ENCODE measurements at regions not wholly inside any gene's neighbourhood (a gene's known extent, or its start where the extent isn't known, plus 50 kb on each side); places are given as distances from the start of the nearest gene placed in this dataset.

GRCh38 chr14:98858158-98858557, 413.8 kb downstream of the BCL11B start:
- TF ChIP-seq, protein P1, sequence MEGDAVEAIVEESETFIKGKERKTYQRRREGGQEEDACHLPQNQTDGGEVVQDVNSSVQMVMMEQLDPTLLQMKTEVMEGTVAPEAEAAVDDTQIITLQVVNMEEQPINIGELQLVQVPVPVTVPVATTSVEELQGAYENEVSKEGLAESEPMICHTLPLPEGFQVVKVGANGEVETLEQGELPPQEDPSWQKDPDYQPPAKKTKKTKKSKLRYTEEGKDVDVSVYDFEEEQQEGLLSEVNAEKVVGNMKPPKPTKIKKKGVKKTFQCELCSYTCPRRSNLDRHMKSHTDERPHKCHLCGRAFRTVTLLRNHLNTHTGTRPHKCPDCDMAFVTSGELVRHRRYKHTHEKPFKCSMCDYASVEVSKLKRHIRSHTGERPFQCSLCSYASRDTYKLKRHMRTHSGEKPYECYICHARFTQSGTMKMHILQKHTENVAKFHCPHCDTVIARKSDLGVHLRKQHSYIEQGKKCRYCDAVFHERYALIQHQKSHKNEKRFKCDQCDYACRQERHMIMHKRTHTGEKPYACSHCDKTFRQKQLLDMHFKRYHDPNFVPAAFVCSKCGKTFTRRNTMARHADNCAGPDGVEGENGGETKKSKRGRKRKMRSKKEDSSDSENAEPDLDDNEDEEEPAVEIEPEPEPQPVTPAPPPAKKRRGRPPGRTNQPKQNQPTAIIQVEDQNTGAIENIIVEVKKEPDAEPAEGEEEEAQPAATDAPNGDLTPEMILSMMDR (IDR thresholded peaks at IDR 0.05) = no peak
- Histone ChIP-seq H3K9me3 (no peaks in the 10 kb centered on the region), H3K4me1 (ENCODE audit: control insufficient read depth in 1 of 2, low read depth in 2 of 2) (no peaks in the 10 kb centered on the region), H3K36me3 (no peaks in the 10 kb centered on the region), H3K27ac (no peak overlapping the region), H3K4me3 (no peak overlapping the region), H3K27me3 (replicated peaks; ENCODE audit: insufficient read depth) (no peaks in the 10 kb centered on the region)
- DNase-seq (ENCODE audit: low spot score) (no peak), ATAC-seq (ENCODE audit: insufficient number of reproducible peaks, low FRiP score, low read depth) (no peak)

GRCh38 chr14:98858561-98858960, 413.4 kb downstream of the BCL11B start:
- ATAC-seq (ENCODE audit: insufficient number of reproducible peaks, low FRiP score, low read depth) (no peak), DNase-seq (ENCODE audit: low spot score) (no peak)
- Histone ChIP-seq H3K27ac (no peak overlapping the region), H3K4me3 (no peak overlapping the region), H3K9me3 (no peaks in the 10 kb centered on the region), H3K27me3 (replicated peaks; ENCODE audit: insufficient read depth) (no peaks in the 10 kb centered on the region), H3K36me3 (no peaks in the 10 kb centered on the region), H3K4me1 (ENCODE audit: control insufficient read depth in 1 of 2, low read depth in 2 of 2) (no peaks in the 10 kb centered on the region)
- TF ChIP-seq, protein P1 (IDR thresholded peaks at IDR 0.05) = no peak

DNA sequence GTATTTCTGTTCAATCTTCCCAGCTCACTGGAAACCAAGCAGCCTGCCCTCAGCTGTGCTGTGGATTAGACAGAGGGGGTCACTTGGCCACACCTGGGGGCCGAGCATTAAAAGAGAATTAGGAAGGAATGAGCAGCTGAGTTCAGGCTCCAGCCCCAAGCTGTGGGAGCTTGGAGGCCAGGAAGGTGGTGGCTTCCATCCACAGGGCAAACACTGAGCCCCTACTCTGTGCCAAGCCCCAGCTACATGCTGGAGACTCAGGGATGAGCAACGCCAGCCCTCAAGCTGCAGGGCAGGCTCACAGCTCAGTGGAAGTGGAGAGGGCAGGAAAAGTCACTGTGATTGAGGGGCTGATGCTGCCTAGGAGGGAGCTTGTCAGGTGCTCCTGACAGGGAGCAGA, 412.7 kb downstream of the BCL11B start:
- TF ChIP-seq, protein P1 (IDR thresholded peaks at IDR 0.05) = no peak
- Histone ChIP-seq H3K4me3 (no peak overlapping the region), H3K9me3 (no peaks in the 10 kb centered on the region), H3K36me3 (no peaks in the 10 kb centered on the region), H3K27me3 (replicated peaks; ENCODE audit: insufficient read depth) (no peaks in the 10 kb centered on the region), H3K27ac (no peak overlapping the region), H3K4me1 (ENCODE audit: control insufficient read depth in 1 of 2, low read depth in 2 of 2) (no peaks in the 10 kb centered on the region)
- DNase-seq (ENCODE audit: low spot score) = no peak
- no peak for ATAC-seq (ENCODE audit: insufficient number of reproducible peaks, low FRiP score, low read depth)

DNA sequence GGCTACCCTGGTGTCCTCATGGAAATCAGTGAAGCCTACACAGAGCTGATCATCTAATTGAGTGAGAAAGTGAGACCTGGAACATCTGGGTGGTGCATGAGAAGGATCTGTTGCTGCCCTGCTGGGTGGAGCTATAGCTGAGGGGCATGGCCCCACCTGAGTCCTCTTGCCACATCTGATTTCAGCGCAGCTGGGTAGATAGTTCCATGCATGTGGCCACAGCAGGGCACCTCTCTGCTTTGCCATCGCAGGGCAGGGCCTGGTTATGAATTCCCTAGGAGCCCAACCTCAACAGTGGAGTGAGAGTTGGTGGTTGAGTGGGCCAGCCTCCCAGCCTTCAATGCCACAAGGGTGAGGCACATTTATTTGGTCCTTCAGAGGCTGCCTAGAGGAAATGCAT, 407.8 kb downstream of the BCL11B start:
- ATAC-seq (ENCODE audit: insufficient number of reproducible peaks, low FRiP score, low read depth) (no peak), DNase-seq (ENCODE audit: low spot score) (no peak)
- H3K9me3 ChIP-seq = no peaks in the 10 kb centered on the region
- TF ChIP-seq, protein P1 (IDR thresholded peaks at IDR 0.05) = no peak
- H3K36me3 ChIP-seq = no peaks in the 10 kb centered on the region
- no peak overlapping the region for H3K4me3 ChIP-seq
- H3K27ac ChIP-seq = no peak overlapping the region
- no peaks in the 10 kb centered on the region for H3K4me1 ChIP-seq (ENCODE audit: control insufficient read depth in 1 of 2, low read depth in 2 of 2)
- no peaks in the 10 kb centered on the region for H3K27me3 ChIP-seq (replicated peaks; ENCODE audit: insufficient read depth)

GRCh38 chr14:98867146-98867545, 404.9 kb downstream of the BCL11B start:
- Histone ChIP-seq H3K4me3 (no peak overlapping the region), H3K27ac (no peak overlapping the region), H3K36me3 (no peaks in the 10 kb centered on the region), H3K9me3 (no peaks in the 10 kb centered on the region), H3K4me1 (ENCODE audit: control insufficient read depth in 1 of 2, low read depth in 2 of 2) (no peaks in the 10 kb centered on the region), H3K27me3 (replicated peaks; ENCODE audit: insufficient read depth) (no peaks in the 10 kb centered on the region)
- TF ChIP-seq, protein P1 (IDR thresholded peaks at IDR 0.05) = no peak
- DNase-seq (ENCODE audit: low spot score) (no peak), ATAC-seq (ENCODE audit: insufficient number of reproducible peaks, low FRiP score, low read depth) (no peak)
